M059J (cell line): ENCODE measurements at regions not wholly inside any gene's neighbourhood (a gene's known extent, or its start where the extent isn't known, plus 50 kb on each side); places are given as distances from the start of the nearest gene placed in this dataset.
A peak's percentile ranks its signal among the peaks of the same experiment; 100 is the strongest.
"Not testable (repeated sequence)": the region's sequence is repeated elsewhere in the genome, so short reads cannot be mapped to it uniquely, and the experiment has no call there.

Experiments used
- DNase-seq: peaks from one replicate; pipeline ENCODE4 v3.0.0-alpha.2; 2012; ENCODE audit warnings: low read depth

DNA sequence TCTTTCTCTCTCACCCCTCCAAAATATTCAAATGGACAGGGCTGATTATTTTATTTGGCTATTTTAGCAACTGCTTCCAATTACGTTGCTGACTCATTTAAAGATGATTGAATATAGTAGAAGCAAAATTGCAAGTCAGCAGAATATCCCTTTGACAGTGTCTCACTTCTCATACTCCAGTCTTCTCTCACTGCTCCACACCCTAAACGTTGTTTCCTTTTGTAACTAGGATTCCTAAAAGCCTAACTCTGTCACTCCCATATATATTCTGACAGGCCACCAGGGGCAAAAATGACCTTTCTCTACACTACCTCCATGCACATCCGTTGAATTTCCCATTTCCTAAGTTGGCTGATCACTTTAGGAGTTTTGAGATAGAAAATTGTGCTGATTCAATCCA lies 351.1 kb downstream of the RND3 start:
- no peak for DNase-seq

- DNase-seq, result no peak
Measured at GRCh38 chr2:150135223-150135883, 352.1 kb downstream of the RND3 start.

GRCh38 chr2:150134223-150134857 lies 353.1 kb downstream of the RND3 start:
- no peak for DNase-seq

DNA sequence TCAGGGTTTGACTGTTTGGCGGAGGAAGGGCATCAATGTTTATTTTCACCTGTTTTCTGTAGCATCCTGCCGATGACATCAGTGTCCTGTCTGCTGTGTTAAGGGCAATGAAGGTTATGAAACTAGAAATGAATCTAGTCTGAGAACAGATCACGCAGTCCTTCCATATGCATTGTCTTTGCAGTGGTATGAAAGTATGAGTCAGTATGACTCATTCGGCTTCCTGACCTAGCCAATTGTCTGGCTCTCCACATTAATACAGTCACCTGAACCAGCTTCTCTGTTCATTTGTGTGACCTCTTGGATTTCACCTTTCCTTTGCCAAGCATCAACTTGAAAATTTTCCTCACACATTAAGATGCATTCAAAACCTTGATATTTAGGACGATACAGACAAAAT lies 353.8 kb downstream of the RND3 start:
- peak; percentile 94 for DNase-seq

DNA sequence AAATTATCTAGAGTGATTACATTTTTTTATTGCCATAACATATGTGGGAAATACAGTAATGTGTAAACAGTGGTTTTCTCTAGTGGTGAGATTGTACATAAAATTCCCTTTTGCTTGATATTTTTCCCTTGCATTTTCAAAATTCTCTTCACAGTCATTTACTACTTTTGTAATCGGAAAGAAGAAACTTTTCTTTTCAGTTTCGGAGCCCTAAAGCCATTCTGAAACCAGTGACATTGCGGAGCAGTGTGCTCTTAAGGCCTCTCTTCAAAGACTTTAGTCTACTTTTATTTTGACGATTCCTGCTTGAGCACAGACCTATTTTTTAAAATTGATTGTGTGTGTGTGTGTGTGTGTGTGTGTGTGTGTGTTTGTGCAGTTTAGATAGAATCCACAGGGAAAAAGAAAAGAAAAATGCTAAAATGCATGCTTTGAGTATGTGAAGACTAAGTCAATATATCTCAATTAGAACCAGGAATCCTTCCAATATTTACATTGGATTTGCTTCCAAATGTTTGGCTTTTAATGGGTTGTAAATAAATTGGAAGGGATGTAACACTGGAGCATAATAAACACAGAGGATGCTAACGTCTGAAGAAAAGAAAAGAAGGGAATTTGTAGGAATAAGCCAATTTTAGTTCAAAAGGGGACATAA lies 357.4 kb downstream of the RND3 start:
- no peak for DNase-seq

DNA sequence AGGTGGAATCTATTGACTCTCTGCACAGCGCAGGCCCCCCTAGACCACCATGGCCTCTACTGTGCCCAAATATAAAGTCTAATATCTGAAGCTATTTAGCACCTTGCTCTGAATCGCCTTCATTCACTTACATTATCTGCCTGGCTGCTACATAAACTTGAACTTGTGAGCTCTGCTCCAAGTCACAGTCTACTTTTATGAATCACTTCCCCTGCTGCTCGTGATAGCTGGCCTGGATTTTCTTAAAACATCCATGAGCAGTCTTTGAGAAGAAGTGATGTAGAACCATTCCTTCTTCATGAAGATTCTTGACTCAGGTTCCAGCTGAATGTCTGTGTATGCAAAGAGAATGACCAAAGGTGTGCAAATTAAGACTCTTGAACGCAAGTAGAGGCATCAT lies 359.5 kb downstream of the RND3 start:
- peak; percentile 40 for DNase-seq

- DNase-seq, result no peak
Measured at GRCh38 chr2:150127346-150127990, 360.0 kb downstream of the RND3 start.

DNA sequence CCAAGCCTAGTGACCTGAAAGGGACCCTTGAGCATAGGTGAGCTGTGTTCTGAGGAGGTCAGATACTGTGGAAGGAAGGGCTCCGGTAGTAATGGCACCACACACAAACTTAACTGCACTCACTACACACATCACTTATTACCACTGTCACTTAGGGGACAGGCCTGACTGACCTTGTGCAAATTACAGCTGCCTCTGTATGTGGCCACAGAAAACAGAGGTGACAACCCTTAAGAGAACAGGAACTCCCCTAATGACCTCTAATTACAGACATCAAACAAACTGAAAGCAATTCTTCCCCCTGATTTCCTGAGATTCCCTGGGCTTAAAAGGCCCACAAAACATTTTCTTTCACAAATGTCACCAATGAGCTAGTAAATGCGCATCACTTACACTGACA lies 360.6 kb downstream of the RND3 start:
- DNase-seq, result no peak

DNA sequence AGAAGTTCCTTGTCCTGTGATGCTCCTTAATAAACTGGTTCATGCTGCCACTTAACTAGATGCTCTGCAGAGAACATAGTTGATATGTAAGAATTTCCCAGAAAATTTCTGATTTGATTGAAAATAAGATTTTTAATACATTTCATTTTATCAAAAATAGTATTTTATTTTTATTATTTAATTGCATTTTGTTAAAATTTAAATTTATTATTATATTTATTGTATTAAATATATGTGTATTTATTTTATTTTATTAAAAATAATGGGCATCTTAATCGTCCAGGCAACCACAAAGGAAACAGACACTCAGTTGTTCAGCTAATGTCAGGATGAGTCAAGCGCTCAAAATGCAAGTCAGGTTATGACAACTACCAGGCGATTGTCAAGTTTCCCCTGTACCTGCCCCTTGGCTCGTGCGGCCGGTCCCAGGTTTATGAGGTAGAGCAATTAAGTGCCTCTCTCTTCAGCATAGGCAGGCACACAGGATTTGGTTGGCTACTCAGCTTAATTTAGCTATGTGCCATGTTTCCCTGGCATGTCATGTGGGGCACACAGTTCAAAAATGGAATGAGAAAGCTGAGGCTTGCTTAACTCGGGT lies 361.2 kb downstream of the RND3 start:
- DNase-seq, result peak; percentile 47

DNA sequence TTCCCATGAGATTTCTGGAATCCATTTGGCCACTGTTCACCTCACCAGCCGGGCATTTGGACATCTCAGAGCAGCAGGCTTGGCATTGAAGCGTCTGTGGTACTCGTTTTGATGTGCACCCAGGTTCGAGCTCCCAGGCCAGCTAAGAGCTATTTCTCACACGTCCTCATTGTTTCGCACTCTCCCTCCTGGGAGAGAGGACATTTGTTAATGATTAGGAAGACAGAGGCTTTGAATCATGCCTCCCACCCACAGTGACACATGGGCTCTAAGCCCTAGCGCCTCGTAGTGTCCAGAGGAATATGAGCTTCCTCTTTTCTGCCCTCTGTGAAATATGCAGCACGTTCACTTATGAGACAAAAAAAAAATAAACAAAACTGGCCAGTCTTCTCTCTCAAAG lies 361.8 kb downstream of the RND3 start:
- peak; percentile 72 for DNase-seq

DNA sequence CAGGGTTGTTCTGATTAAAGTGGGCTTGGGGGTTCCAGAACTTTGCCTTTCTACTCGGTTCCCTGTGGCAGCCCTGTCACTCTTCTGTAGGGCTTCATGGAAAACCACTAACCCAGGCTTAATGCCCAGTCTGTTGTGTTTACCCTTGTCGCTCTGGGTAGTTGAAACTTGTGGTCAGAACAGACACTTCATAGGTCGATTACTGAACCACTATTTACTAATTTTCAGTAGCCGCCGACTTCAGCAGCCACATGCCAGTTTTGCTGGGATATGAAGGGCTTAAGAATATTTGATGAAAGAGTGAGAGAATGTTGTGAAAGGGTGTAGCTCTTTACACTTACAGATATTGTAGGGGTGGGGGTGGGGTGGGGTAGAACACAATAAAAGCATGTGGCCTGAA lies 362.3 kb downstream of the RND3 start:
- peak; percentile 89 for DNase-seq

DNA sequence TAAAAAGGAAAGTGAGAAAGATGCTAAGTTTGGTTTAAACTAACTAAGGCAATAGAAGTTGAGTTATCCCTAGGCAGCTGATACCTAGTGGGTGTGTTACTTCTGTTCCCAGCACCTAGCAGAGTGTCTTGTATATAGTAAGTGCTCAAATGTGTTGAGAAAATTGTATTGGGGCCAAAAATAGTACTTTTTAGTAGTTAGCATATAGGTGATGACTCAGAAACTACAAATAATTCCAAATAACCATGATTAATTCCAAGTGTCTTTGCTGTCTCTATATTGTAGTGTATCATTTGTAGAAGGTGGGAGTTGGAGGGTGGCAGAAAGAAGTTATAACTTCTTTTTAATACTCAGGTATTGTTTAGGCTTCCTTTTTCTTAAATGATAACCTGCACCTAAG lies 362.7 kb downstream of the RND3 start:
- no peak for DNase-seq

- DNase-seq, result no peak
Measured at GRCh38 chr2:150122871-150123613, 364.4 kb downstream of the RND3 start.

GRCh38 chr2:150122156-150122555 lies 365.3 kb downstream of the RND3 start:
- no peak for DNase-seq

DNA sequence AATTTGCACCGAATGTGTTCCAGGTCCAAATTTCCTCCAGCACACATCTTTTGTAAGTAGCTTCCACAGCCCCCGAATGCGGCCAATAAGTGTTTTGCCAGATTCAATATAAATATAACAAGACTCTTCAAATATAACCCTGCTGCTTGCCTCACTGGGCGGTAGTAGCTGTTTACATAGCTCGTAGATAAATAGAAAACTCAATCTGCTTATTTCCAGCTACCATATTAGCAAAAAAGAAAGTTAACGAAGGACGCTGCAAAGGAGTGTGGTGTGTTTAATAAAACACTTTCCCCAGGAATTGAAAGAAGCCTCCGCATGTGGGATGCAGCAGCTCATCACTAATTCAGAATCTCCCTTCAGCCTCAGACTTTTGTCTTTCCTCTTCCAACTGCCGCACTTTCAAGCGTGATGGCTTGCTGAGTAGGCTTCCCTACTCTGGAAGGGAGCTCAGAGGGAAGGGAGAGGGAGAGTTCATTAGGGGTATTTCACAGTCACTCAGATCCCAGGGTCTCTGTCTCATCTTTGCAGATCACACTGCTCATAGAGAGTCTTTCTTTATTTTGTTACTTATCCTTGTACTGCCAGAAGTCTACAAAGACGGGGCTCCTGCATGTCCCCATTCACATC lies 367.0 kb downstream of the RND3 start:
- no peak for DNase-seq

GRCh38 chr2:150119819-150120218 lies 367.6 kb downstream of the RND3 start:
- no peak for DNase-seq

- DNase-seq, result not testable (repeated sequence)
Measured at GRCh38 chr2:150114089-150114488, 373.4 kb downstream of the RND3 start.

- peak; percentile 17 for DNase-seq
Measured at GRCh38 chr2:150110548-150110947, 376.9 kb downstream of the RND3 start.

- no peak for DNase-seq
Measured at GRCh38 chr2:150109912-150110311, 377.6 kb downstream of the RND3 start.

DNA sequence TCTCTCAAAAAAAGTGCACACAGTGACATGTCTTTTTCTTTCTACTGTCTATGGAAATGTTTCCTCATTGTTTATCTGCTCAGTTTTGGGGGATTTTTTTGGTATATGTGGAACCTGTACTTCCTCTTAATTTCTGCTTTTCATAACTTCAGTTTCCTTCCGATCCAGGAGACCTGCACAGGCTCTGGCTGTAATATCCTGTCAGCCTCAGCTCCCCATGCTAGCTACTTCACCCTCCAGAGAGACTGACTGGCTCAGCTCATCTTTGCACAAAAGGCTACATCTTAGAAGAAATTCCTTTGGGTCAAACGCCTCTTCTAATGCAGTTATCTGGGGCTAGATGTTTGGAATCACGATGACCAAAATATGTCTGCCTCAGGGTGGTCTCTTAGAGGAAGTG lies 378.4 kb downstream of the RND3 start:
- DNase-seq, result no peak

DNA sequence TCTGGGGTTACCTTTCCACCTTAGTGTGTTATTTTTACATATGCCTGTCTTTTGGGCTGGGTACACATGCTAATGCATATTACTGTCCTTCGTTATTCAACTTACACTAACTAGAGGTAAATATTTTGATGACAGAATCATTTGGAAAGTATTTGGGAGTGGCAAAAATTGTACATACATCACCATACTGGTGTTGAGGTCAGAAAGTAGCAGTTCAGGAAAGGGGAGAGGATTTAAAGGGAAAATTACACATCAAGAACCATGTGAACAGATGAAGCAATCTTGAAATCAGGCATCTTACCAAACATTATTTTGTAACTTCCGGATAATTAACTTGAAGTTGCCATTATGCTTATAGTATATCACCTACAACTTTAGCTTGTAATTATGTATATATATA lies 379.7 kb downstream of the RND3 start:
- DNase-seq, result no peak
